GM21390 (cell line): ENCODE measurements at regions not wholly inside any gene's neighbourhood (a gene's known extent, or its start where the extent isn't known, plus 50 kb on each side); places are given as distances from the start of the nearest gene placed in this dataset.

Experiments used
- ATAC-seq: cut with Tn5 transposase; IDR thresholded peaks from one replicate; pipeline ENCODE4 v1.9.1; 2021; ENCODE audit not compliant: unreplicated experiment

DNA sequence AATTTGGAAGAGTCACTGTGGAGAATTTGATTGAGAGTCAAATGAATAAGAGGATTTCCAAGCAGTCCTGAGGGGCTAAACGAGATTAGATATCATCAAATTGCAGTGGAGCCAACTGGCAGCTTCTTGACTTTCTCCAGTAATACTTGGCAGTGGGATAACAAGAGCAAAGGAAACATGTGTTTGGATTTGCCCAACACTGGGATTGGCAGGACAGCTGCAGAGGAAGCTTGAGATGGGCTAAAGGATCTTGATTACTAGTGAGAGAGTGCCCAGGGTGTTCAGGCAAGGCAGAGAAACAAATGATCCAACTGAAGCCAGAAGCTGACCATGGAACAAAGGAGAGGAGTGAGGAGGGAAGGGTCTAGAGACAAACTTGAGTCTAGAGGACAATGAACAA is 356.0 kb upstream of the ISL1 start:
- ATAC-seq, result no peak

DNA sequence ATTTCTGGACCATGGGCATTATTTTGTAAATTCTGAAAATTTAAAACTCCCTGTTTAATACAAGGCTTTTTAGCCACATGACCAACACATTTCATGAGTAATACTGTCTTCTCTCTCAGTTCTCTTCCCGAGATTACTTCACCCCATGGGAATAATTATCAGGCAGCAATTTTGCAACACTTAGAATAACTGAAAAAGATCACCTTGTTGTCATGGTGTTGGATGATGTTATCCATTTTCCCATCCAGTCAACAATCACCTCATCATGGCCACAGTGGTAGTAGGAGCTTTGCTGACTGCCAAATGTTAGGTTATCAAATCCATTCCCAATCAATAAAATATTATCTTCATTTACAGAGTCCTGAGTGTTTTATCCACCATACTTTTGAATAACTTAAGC is 354.9 kb upstream of the ISL1 start:
- no peak for ATAC-seq

DNA sequence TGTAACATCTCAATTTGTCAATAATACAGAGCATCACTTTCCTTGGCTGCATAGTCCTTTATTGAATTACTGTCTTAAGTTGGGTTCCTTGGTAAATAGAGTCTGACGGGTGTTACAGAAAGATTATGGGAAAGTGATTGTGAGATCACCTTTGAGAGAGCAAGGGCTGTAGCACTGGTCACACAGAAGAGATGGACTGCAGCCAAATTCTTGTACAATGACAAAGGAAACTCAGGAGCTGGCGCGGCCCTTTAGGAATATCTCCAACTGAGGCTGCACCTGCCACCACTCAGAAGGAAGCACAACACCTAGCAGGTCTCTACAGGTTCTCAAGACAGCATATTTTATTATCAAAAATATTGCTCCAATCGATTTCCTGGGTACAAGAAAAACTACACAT is 350.0 kb upstream of the ISL1 start:
- ATAC-seq, result no peak

DNA sequence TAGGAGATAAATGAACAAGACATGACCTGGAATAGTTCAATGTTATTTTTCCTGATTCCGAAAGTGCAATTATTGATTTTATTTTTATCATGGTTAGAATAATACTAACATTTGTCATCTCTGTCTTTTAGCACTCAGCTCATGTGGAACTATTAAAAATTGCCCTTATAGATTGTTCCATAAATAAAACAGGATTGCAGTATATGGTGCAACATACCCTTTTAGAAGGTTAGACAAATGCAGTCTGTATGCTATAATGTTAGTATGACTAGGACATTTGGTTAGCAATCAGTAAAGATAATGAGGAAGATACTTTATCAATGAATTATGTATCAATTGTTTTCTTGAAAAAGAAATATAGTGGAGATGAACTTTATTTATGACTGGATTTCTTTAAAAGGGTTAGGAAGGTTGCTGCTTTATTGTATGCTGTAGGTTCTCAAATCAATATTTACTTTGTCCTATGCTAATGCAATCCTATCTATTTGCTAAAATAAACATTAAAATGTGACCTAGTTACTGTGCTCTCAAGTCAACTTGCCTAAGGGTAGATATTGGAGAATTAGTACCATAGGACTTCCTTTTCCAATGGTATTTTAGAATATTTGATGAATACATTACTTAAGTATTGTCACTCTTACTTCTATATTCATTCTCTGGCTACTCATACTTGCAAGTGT is 348.9 kb upstream of the ISL1 start:
- ATAC-seq, result no peak

DNA sequence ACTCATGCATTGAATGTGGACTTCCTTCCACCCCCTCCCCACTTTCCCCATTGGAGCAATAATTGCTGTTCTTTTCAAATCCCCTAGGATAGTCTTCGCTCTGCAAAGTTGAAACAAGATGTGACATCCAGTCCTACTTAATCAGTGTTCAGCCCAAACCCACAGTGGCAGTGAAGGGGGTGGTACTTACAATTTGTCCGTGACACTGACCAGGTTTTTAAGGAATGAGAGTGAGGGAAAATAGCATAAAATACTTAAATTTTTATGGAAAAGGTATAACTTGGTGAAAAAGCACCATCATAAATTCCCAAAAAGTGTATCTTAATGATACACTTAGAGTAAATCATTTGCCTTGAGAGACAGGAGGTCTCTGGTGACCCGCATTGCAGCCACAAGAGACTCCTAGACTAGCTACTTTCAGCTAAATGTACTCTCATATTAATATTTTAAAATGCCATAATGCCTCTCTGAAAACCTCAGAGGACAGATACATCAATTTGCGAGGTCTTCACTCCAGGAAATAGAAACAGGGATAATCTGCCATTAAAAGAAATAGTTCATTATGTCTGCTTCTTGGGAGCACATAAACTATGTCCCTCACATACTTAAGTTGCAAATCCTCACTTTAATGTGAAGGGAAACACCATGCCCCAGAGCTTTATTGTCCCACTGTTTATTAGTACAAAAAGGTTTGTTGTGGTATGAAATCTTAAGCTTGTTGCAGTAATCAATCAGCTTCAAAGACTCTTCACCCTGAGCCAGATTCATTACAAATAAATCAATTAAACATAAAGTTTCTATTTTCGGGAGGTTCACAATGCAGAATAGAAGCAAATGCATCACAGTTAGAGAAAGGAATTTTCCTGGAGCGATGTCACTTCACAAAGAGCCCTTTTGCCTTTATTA is 343.6 kb upstream of the ISL1 start:
- ATAC-seq, result no peak

DNA sequence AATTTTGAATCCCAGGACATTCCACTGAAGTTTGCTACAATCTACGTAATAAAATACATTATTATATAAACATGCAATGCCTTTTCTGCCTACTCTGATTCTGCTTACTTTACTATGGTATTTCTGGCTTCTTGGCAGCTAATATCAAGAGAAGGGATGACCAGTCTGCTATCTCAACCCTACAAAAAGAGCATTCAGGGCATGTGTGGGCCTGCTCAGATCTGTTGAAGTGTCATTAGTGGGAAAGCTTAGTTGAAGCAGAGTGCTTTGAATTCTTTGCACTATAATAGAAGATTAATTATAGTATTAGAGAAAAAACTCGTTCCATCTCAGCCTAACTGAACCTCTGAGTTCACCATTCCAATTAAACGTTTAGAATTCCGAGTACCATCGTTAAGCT is 339.5 kb upstream of the ISL1 start:
- ATAC-seq, result no peak

DNA sequence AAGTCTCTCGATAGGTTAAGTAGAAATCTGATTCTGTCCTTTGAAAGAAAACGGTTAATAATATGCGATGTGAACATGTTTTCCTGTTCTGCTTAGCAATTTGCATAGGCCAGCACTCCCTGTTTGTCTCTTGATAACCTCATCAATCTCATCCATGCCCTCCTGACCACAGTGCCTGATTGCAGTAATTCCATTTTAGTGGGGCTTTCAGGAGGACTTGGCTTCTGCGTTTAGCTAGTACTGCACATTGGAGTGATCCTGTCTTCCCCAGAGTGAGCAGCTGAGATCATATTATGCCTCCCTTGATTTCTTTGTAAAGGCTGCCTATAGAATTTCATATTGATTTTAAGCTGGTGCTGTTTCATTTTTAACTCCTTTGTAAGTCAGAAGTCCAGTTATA is 335.9 kb upstream of the ISL1 start:
- no peak for ATAC-seq

DNA sequence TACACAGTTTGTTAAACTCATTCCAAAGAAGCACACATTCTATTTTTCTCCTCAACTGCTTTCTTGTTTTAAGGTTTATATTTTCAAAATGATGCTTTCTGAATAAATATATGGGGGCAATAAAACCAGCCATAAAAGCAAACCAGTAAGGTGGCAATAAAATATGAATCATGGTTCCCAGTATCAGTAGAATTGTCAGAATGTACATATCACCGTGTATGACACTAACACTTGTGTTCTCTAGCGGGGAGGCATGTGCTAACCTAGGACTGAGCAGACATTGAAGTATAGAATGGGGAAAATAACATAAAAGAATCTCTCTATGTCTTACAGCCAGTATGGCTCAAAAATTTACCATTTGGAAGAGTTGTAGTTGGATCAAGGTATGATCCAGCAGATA is 329.9 kb upstream of the ISL1 start:
- no peak for ATAC-seq

DNA sequence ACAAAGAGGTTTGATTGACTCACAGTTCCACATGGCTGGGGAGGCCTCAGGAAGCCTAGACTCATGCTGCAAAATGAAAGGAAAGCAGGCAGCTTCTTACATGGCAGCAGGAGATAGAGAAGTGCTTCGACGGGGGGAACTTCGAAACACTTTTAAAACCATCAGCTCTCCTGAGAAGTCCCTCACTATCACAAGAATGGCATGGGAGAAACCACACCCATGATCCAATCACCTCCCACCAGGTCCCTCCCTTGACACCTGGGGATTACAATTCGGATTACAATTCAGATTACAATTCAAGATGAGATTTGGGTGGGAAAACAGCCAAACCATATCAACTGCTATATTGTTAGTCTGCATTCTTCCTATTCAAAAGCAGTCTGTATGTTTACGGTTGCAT is 322.3 kb upstream of the ISL1 start:
- no peak for ATAC-seq

DNA sequence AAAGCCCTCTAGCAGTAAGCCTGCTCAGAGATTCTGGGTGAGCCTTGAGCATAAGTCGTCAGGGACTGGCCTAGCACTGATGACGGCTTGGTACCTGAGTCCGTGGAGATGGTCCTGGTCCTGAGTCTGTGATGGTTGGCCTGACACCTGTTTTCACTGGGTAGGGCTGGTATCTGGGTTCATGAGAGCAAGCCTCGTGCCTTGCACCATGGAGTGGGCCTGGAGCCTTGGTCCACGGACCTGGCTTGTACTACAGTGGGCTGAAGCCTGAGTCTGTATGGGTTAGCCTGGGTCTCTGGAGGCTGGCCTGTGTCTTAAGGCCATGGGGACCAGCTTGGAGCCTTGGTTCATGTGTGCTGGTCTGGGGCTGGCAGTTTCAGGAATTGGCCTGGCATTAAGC is 310.3 kb upstream of the ISL1 start:
- ATAC-seq, result no peak

DNA sequence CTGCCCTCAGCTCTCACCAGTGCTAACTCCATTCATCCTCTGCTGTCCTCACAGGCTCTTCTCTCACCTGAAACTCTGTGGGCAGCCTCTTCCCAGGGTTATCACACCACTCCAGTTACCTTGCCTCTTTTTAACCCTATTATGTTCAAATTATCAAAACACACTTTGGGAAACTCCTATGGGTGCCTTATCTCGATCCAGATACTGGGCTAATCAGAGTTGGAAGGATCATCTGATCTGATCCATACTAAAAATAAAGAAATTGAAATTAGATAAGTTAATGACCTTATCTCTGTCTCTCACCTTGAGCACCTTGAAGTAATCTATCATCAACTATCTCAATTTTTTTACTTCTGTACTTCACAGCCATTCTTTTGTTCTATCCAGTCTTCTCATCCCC is 300.5 kb upstream of the ISL1 start:
- no peak for ATAC-seq

DNA sequence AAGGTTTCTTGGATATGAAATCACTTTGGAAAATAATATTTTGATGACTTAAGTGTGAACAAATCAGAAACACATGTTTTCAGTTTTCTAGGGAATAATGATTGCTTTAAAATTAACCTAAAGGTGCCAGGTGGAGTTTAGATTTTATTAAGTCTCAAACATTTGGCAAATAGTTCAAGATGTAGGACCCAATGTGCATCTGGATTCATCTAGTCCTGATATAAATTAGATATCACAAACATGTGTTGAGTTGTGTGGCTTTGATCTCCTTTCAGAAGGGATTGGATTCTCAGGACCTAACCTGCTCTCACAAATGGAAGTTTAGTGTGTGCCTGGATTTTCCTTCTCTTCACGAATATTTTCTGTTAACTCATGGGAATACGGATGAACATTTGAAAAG is 291.4 kb upstream of the ISL1 start:
- ATAC-seq, result no peak

DNA sequence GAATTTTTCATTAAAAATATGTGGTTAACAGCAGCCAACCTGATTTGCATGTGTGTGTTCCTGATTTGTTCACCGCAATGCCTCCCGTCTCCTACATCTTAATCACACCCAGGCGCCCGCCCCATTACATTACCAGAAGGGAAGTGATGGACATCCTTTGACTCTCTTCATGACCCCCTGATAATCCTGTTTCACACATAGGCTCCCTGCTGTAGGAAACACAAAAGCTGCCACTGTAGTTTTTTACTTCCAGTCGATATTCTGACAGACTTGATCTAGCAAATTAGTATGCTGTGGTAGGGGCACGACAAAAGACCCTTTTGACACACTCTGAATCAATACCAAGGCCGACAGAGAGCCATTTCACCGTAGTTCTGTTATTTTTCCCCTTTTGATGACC is 287.8 kb upstream of the ISL1 start:
- ATAC-seq, result no peak

DNA sequence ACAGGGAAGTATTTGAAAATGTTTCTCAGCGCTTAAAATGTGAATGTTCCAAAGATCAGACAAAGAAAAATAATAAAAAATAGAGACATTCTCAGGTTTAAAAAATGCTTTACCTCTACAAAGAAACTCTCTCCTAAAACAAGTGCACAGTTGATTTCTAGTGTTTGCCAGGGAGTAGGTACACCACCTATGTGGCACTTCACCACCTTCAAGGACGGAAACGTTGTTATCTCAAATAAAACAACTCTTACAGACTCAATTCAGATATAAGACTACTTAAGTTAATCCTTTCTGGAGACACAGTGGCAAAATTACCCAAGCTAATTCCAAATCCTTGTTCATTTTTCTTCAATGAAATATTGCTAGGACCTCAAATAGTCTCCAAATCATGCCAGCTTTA is 286.4 kb upstream of the ISL1 start:
- ATAC-seq, result no peak

DNA sequence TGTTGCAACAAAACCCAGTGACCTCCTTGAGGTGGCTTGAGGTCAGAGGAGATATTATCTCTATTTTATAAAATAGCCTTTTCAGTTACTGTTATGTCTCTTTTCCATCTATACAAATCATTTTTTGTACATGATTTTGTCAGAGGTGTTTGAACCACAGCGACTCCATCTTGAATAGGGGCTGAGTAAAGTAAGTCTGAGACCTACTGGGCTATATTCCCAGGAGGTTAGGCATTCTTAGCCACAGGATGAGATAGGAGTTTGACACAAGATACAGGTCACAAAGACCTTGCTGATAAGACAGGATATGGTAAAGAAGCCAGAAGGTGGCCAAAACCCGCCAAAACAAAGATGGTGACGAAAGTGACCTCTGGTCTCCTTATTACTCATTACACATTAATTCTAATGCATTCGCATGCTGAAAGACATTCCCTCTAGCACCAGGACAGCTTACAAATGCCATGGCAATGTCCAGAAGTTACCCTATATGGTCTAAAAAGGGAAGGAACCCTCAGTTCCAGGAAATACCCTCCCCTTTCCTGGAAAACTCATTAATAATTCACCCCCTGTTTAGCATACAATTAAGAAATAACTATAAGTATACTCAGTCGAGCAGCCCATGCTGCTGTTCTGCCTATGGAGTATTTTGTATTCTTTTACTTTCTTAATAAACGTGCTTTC is 283.9 kb upstream of the ISL1 start:
- ATAC-seq, result no peak

DNA sequence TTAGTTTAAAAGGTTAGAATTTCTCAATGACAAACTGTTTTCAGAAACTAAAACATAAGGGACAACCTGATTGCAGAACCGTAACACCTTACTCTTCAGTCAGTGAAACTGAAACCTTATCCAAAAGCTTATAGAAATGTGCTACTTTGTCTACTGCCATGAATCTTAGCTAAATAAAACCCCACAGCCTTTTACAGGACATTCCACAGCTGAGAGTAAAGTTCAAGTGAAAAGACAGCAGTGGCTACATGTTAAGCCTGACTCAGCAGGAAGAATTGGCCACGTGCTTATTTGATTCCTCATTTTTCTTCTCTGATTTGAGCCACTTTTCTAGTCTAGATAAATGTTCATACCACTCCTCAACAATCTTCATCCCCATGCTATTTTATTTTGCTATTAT is 278.7 kb upstream of the ISL1 start:
- no peak for ATAC-seq

DNA sequence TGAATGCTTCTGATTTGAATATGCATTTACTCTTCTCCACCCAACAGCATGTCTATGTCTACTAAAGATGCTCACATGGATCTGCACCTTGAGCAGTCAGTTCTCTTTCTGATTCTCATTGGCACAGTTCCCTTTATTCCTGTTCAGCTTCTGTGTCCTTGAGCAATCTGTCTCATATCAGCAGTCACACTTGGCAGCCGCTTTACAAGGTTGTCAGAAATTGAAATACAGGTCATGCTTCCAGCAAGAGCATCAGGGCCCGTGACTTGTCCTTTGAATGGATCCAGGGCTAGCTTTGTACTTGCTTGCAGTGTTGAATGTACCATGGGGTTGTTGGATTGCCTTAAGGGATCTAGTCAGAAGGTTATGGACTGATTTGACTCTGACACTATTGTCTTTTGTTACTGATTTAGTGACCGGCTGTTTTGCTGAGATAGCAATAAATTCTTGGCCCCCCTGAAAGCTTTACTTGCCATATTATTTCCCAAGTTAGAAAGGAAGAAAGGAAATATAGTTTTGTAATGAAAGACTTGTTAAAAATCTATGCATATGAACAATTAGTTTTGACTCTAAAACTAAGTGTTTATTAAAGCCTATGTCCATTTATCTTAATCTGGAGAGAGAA is 273.4 kb upstream of the ISL1 start:
- no peak for ATAC-seq

DNA sequence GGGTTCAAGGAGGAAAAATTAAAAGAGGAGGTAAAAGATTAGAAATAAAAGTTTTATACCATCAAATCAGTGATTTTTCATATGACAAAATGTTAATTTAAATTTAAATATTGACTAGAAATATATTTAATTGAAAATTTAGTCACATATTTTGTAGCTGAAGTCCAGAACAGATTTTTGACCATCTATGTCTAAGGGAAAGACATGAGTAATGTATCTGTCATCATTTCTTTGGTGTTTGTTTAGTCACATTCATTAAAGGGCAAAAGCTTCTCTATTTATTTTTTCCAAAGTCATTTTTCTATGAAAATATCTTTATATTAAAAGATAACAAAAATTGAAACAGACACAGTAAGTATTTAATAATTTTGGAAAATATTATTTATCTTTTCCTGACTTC is 252.0 kb upstream of the ISL1 start:
- ATAC-seq, result no peak

DNA sequence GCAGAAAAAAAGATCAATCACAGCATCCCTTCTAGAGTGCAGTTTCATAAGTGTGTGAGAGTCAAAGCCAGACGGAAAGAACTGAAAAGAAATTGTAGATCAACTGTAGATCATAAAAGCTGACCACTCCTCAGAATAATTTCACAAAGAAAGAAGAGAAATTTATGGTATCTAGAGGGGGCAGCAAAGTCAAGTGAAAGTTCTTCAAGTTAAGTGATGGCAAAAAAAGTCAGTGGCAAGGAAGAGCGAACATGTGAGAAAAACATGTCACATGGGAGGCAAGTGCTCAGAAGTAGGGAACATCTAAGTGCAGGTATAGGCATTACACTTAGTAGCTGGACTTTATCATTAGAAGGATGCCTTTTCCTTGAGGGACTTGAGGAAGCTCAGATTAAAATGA is 245.1 kb upstream of the ISL1 start:
- no peak for ATAC-seq

DNA sequence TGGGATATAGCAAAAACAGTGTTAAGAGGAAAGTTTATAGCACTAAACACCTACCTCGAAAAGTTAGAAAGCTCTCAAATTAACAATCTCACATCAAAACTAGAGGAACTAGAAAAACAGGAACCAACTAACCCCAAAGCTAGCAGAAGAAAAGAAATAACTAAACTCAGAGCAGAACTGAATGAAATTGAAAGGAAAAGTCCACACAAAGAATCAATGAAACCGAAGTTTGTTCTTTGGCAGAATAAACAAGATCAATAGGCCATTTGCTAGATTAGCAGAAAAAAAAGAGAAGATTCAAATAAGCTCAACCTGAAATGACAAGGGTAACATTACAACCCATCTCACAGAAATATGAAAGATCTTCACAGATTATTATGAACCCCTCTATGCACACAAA is 234.8 kb upstream of the ISL1 start:
- ATAC-seq, result no peak

DNA sequence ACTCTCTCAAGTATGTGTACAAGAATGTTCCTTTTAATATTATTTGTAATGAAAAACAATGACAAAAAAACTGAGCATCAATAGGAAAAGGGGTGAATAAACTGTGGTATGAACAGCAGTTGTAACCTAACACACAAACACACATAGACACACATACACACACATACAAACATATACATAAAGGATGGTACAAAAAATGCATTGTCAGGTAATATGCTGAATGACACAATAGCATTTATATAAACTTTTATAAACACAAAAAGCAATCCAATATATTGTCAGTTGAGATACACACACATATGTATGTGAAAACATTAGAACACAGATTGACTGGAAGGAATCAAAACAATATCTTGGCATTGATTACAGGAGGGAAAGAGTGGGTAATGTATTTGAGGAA is 227.0 kb upstream of the ISL1 start:
- ATAC-seq, result no peak

DNA sequence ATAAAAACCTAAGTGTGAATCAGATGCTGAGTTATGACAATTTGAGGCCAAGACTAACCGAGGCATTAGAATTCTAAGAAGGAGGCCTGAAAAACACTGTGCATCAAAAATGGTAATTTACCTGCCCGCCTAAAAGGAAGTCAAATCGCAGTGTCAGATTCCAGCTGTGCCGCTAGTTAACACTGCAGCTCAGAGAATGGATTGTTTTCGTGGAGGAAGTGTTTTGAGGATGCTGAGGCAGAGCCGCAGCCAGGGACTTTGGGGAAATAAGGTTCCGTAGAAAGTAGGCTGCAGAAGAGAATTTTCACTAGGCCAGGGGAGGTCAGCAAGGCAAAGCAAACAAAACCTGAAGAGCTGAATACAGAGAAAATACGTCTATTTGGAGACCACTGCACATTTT is 226.4 kb upstream of the ISL1 start:
- ATAC-seq, result no peak
